GM19438 (cell line): ENCODE measurements at regions not wholly inside any gene's neighbourhood (a gene's known extent, or its start where the extent isn't known, plus 50 kb on each side); places are given as distances from the start of the nearest gene placed in this dataset.

Experiments used
- ATAC-seq: cut with Tn5 transposase; IDR thresholded peaks from one replicate; pipeline ENCODE4 v1.9.1; 2021; ENCODE audit warnings: low read depth; ENCODE audit not compliant: unreplicated experiment

DNA sequence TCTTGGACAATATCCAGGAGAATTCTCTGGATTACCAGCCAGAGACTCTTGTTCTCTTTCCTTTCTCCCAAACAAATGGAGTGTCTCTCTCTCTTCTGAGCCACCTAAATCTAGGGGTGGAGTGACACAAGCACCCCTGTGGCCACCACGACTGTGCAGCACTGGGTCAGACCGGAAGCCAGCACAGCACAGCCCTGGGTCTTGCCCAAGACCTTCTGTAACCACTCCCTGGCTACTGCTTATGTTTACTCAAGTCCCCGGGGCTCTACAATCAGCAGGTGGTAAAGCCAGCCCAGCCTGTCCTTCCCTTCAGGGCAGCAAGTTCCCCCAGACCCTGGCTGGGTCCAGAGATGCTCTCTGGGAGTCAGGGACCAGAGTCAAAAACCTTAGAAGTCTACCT lies 110.0 kb upstream of the TUT7 start:
- no peak for ATAC-seq

DNA sequence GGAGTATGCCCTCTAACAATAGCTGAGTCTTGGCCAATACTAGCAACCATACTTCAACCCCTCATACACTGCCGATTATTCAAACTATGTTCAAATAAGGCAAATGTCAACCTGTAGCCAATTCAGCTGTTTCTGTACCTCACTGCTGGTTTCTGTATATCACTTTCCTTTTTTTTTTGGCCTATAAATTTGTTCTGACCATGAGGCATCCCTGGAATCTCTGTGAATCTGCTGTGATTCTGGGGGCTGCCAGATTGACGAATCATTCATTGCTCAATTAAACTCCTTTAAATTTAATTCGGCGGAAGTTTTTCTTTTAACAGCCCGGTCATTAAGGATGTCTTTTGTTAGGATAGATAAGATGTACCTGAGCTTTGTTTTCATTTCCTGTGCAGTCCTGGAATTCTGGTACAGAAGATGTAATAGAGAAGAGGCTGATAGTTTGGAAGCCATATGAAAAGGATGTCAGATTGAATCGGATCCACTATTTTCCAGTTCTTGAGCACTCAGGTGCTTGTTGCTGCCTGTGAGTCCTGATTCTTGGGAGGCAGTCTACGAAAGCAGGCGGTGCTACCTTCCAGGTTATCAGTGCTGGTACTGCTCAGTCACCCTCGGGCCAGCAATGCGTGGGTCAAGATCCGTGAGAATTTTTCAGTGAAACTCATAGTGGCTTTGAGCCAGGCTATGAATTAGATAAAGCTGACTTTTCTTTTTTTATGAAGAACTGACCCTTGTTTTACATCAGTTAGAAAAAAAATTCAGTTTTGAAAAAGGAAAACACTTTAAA lies 106.2 kb upstream of the TUT7 start:
- ATAC-seq, result no peak

DNA sequence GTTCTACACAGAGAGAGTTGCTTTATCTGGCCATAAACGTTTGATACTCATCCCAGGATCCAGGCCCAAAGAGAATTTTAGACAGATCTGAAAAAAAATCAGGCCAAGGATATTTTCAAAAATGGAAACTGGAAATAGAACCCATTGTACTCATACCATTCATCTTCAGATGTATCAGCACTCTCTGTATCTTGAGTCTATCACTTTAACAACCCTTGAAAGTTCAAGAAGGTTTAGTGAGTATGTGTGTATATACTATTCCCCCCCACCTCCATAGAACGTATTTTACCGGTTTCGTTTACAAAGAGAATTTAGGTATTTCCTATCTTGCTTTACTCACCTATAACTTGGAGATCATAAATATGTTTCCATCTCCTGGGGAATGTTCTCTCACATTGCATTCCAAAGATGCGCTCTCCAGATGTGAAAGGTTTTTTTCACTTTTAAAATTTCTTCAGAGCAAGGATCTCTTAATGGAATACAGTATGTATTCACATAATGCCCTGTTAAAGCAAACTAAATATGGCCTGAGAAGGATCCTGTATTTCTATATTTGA lies 105.5 kb upstream of the TUT7 start:
- ATAC-seq, result no peak

DNA sequence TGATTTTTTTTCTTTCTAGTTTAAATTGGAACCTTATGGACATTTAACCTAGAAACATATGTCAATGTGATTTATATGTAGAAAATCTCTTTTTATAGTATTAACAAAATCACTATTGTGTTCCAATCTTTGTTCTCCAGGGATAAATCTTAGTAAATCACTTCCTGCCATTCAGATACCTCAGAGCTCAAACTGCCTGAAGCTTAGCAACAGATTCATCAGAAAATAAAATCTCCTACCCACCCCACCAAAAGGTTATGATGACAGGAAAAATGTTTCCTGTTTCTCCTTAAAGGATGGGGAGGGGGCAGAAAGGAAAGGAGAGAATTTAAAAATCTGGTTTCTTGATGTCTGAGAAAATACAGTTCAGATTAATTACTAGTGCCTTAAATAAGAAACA lies 105.0 kb upstream of the TUT7 start:
- ATAC-seq, result no peak

DNA sequence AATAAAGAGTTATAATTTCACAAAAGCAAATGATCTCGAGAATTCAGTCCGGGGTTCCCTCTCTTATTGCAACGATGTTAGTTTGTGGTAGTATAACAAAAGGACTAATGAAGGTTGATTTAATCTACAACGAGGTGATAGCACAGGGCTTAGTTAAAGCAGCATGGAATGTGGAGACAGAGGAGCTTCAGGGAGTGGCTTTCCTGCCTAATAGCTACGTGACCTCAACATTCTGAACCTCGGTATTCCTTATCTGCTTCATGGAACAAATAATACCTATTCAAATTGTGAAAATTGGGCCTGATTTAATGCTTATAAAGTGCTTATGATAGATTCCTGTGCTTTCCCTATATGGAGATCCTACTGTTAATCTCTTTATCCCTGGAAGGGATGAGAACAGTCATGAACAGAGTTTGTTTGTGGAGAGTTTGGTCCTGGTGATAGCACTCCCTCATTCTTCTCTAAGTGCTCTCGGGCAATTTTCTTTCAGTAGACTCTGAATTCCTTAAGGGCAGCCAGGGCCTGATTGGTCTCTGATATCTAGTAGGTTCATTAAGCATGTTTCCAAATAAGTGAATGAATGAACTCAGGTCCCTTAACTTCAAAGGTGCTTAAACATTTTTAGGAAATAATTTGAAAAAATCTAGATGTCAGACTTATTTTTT lies 104.1 kb upstream of the TUT7 start:
- no peak for ATAC-seq

DNA sequence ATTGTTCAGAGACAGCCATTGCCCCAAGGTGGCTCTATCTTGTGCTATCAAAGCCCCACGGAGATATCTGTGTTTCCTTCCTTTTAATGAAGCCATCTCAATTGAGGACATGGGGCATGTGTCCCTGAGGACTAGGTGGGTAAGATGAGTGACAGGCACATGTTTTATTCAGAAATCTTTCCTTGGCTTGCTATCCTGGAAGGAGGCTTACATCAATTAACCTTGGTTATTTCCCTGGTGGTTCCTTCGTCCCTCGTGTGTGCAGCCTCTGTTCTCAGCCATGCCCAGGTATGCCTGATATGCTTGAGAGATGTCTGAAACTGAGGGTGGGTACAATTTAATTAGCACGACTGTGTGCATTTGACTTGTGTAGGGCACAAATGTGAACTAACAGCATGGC lies 102.2 kb upstream of the TUT7 start:
- ATAC-seq, result no peak

DNA sequence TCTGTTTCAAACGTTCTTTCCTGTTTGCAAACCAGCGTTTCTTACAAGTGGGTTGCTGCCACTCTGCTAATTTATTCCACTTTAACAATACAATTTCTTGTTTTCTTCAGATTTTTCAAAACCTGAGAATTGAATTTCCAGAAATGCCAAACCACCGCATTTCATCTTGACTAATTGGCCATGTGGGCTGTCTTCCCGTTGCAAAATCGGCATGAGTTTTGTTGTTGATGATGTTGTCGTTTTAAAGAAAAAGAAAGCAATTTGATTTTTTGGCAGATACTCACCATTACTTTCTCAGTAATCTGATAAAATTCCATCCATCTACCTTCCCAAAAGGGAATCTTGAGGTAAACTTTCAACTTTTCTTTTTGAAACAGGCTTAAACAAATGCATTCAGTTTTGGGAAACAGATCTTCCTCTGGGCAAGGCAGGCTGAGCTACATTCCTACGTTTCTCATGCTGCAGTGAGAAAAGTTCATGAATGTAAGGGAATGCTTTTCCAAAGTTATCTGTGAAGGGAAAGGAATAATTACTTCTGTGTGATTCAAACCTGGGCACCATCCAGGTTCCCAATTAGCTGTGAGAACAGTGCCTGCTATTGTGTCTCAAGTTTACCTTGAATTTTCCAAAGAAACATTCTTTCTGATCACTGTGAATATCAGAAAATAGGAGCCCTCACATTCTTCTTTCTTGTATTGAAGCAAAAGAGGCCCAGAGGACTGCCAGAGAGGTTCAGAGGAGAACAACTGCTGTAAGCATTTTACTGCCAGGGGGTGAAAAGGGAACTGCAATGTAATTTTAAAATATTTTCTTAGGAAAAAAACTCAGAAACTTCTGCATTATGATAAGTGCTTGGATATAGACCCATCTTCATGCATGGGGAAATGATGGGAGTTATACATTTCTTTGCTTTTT lies 100.7 kb upstream of the TUT7 start:
- no peak for ATAC-seq

DNA sequence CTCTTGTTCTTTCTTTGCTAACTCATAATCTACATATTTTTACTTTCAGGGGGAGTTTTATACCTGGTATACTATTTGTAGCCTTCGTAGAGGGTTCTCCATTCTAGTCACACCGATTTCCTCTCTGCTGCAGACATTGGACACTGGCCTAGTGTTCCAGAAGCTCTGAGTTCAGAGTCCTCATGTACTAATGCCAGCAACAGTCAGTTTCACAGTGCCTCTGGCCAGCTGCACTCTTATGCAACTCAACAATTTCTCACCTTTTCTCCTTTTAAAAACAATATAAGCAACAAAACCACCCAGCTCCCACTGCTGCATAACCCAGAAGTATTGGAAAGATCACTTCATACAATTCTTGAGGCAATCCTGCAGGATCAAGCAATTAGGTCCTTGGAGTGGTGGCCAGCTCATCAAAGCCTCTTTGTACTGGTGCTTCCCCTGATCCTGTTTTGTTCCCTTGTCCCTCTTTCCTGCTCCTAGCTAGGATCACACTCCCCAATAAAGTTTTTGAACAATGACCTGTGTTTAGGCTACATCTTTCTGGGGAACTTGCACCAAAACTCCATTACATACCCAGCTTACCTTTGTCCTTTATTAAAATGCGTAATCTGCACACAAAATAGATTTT lies 98.1 kb upstream of the TUT7 start:
- no peak for ATAC-seq

DNA sequence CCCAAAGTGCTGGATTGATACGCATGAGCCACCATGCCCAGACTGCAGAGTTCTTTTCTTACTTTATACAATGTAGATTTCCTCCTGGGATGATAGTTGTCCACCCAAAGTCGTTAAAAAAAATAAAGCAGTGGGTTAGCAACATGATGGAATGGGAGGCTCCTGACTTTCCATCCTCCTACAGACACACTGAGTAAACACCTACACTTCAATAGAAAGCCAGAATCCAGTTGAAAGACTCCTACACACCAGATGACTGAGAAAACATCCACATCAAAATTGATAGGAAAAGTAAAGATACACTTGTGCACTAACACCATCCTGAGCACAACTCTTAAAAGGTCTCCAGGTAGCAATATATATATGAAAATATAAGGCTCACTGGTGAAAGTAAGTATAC lies 95.0 kb upstream of the TUT7 start:
- ATAC-seq, result no peak

DNA sequence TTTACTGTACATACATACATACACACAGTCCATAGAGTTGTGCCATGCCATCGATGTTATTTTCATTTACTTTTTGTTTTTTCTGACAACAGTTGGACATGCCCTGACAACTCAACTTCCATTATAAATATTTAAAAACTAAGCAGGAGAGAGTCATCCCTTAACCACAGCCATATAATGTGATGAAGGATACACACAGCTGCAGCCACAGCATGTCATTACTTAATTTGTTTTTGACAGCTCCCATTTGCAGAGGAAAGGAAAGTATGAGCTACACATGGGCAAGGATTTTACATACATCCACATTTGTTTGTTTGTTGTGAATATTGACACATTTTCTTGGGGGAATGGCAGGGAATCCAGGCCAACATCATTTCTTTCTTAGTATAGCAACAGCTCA lies 91.5 kb upstream of the TUT7 start:
- no peak for ATAC-seq

DNA sequence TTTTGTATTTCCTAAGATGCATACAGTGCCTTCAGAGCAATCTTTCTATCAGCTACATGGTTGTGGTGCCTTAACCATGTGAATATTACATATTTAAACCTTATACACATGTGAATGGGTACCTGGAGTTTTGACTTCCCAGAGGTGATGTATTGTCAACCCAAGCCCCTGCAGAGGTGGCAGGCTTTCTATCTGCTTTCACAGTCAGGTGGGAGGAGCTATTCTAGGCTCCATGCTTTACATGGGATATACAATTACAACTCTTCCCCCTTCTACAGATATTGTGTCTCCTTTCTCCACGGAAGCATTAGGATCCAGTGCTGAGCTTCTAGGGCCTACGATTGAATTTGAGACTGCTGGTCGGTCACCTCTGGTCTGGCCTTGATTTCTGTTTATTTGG lies 89.8 kb upstream of the TUT7 start:
- no peak for ATAC-seq

DNA sequence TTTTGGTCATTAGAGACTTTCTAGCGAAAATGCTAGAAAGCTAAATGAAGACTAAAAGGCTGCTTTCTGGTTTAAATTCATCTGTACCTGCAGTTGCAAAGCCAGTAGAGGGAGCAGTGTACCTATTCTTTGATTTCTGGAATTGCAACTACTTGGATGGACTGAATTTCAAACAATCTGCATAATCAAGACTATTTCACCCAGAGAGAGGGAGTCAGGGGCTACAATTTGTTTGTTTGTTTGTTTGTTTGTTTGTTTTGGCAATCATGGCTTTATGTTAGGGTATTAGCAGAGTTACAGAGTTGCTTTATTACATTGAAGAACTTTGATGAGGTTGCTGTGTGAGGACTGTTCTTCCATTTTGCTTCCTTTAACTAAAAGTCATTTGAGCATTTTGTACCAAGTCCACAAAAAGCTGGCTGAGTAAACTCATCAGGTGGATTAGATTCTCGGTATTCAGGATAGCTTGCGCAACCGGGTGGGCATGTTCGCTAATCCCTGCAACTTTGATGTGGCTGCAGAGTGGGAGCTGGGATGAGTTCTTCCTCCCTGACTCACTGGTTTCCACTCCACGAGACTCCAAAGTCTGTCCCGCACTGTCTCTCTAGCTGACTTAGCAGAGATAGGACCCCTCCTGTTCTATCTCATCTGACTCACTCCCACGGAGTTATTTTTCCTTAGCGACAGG lies 80.0 kb upstream of the TUT7 start:
- no peak for ATAC-seq

DNA sequence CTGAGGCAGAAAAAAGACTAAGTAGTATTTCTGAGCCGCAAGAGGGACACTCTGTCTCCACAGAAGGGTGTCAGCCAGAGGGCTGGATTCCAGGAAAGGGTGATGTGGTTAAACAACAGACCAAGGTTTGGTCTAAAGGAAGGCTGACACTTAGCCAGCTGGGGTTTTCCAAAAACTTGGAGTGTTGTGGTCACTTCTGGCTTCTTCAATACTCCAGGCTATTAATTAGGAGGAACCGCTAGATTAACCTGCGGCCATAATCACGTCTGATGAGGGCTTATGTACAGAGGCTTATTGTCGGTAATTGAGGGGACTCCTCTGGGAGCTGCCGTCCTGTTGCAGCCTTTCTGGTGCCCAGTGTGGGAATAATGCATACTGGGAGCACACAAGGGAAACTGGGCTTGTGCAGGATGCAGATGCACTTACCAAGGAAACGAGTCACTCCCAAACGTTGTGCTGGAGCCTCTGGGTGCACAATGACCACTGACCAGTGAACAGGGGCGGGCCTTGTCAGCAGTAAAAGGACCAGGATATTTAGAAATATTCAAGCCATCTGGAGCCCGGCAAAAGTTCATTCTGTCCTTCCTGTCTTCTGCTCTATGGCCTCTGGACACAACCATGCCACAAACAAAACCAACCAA lies 70.2 kb upstream of the TUT7 start:
- no peak for ATAC-seq

DNA sequence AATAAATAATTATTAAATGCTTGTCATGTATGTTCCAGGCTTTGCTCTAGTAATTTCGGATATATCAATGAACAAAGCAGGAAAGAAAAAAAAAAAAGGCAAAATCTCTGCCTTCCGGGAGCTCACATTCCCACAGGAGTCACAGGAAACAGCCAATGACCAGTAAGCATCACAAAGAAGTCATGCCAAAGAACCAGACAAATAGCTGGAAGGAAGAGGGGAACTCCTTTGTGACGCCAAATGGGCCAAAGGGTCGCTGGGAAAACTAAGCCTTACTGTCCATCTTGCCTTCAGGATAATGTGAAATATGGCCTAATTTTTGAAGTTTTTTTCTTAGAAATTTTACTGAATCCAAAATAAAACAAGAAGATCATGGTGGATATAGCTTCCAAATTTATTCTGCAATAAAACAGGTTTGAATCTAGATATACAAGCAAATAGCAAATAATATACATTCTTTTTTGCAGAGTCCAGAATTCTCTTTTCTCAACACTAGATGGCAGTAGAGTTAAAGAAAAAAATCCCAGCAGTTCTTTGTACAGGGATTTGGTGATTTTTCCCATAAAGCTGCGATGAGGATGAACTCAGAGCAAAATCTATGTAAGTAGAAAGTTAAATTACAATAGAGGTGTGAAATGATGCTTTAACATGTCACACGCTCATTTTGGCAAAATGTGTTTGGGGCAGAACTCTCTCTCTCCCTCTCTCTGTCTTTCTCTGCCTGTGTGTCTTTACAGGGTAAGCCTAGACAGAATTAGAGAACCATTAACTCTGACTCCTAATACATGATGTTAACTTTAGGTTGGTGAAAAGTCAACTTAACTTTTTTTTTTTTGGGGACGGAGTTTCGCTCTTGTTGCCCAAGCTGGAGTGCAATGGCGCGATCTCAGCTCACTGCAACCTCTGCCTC lies 60.0 kb upstream of the TUT7 start:
- no peak for ATAC-seq

DNA sequence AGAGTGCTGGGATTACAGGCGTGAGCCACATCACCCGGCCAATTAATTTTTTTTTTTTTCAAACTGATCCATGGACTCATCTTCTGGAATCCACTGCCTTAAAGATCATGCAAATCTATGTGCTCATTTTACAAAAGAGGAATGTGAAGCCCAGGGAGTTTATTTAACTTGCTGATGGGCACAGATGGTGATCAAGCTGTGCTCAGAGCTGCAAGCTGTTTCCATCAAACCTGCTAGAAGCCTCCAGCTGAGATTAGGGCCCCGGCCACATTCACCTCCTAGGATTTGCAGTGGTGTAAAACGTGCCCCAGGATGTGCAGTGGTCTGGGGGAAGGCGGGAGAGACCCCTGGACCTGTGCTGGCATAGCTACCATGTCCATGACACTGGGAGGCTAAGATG lies 56.1 kb upstream of the TUT7 start:
- no peak for ATAC-seq

DNA sequence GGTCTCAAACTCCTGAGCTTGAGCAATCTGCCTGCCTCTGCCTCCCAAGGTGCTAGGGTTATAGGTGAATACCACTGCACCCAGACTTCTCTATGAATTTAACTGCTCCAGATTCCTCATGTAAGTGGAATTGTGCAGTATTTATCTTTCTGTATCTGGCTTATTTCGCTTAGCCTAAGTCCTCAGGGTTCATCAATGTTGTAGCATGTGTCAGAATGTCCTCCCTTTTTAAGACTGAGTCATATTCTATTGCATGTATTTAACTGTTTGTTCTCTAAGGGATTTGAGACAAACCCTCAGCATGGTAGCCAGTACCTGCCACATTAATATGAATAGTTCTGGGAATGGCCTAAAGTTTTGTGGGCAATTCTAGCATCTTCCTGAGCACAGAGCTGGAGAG lies 53.9 kb upstream of the TUT7 start:
- no peak for ATAC-seq

DNA sequence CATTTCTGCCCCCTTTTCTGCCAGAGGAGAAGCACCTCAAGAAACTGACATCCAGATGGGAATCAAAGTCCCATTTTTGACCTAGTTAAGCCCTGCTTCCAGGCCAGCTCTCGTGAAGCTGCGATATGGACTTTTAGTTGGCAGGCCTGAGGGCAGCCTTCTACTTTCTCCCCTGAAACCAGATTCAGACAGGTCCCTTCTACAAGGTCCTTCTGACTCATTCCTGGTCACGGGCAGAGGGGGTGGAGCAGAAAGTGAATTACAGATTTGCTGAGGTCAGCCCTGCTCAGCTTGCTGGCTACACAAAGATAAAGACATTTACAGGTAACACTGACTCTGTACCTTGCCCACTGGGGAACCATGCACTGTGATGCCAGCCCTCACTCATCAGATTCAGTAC lies 52.8 kb upstream of the TUT7 start:
- ATAC-seq, result no peak

DNA sequence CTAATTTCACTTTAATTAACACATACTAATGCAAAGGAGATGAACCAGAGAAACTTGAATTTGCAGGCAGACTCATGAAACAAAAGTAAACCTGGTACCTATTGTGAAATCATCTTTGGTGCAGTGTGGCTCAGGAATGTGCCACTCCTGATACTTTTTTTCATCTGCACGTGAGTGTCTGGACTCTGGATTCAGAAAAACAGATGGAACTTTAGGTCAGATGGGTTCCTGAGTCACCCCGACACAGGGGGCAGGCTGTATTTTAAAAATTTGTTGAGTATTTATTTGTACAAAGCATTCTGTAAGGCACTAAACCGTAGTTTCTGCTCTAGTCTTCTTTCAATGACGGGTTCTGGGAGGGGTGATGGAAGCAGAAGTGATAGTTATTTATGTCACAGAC lies 52.2 kb upstream of the TUT7 start:
- no peak for ATAC-seq

DNA sequence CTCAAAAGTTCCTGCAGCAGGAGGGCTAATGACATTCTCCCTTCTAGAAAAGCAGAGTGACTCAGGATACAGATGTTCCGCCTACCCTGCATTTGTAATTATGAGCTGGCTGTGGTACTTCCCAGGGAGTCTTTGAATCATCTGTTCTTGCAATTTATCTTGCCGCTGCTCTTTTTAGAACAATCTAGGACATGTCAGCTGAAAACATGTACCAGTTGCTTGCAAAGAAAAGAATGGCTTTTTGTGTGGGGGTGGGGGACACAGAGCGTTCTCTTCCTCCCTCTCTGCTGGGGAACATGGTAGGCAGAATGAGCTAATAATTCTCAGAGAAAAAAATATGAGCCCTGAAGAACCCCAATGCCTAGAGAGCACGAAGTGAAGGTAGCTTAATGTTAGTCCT lies 51.7 kb upstream of the TUT7 start:
- no peak for ATAC-seq
